Muscle of arm (tissue), 1 donor: ENCODE measurements at regions not wholly inside any gene's neighbourhood (a gene's known extent, or its start where the extent isn't known, plus 50 kb on each side); places are given as distances from the start of the nearest gene placed in this dataset.
"Not testable (repeated sequence)": the region's sequence is repeated elsewhere in the genome, so short reads cannot be mapped to it uniquely, and the experiment has no call there.

Experiments
- DNase-seq: peaks from one replicate; pipeline ENCODE4 v3.0.0-alpha.2; 2013

GRCh38 chr3:81186412-81186811 is 575.0 kb downstream of the GBE1 start:
- no peak for DNase-seq

GRCh38 chr3:81182086-81182875 is 579.2 kb downstream of the GBE1 start:
- not testable (repeated sequence) for DNase-seq

- DNase-seq = no peak
Observed at GRCh38 chr3:81173514-81173913, 587.9 kb downstream of the GBE1 start.

- DNase-seq = no peak
Observed at GRCh38 chr3:81170298-81170697, 591.1 kb downstream of the GBE1 start.

- no peak for DNase-seq
Observed at GRCh38 chr3:81164806-81165205, 596.6 kb downstream of the GBE1 start.

DNA sequence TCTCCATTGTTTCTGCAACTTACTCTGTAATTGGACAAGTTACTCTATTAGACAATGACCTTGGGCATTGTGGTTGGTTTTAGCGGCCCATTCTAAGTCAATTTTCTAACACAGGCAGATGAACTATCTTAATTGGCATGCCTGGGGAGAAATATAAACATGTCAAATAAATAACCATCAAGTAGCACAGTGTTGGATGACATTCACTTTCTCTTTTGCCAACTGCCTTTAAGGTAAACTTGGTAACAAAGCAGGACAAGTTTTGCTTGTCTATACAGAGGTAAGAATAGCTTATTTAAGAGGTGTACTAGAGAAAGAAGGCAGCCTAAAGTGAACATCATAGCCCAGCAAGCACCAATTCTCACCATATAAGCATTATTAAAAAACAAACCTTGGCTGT is 599.6 kb downstream of the GBE1 start:
- no peak for DNase-seq

- no peak for DNase-seq
Observed at GRCh38 chr3:81161100-81161499, 600.3 kb downstream of the GBE1 start.

GRCh38 chr3:81154611-81155143 is 606.8 kb downstream of the GBE1 start:
- DNase-seq = no peak

DNA sequence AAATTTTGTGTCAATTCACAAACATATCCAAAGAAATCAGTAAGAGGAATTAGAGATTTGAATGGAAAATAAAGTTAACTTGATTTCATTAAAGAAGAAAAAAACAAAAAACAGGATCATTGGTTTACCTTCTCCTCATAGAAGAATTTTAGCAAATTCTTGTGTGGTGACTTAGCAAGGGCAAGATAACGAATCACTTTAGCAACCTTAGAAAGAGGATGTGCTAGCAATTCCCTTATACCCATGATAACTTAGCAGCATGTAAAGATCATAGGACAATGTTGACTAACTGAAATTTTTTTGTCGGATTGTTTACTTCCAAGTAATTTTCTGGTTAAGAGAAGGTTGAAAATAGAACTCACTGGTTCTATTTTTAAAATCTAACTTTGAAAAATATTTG is 609.3 kb downstream of the GBE1 start:
- no peak for DNase-seq

DNA sequence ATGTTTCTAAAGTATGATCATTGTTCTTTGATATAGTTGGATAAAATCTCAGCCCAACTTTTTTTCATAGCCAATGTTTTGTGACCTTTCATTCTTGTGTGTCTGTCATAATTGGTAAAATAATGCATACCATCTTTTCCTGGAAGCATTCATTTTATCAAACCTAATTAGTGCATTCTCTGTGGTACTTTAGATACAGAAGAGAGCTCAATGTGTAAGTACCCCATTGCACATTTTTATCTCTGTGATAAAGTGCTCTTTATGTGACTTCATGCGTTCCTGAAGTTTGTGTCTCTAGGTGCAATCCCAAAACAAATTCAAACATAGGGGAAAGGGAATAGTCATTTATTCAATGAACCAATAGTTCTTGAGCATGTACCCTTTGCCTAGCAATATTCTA is 628.5 kb downstream of the GBE1 start:
- no peak for DNase-seq

- no peak for DNase-seq
Observed at GRCh38 chr3:81105789-81106488, 655.5 kb downstream of the GBE1 start.

- DNase-seq = no peak
Observed at GRCh38 chr3:81105206-81105605, 656.2 kb downstream of the GBE1 start.

DNA sequence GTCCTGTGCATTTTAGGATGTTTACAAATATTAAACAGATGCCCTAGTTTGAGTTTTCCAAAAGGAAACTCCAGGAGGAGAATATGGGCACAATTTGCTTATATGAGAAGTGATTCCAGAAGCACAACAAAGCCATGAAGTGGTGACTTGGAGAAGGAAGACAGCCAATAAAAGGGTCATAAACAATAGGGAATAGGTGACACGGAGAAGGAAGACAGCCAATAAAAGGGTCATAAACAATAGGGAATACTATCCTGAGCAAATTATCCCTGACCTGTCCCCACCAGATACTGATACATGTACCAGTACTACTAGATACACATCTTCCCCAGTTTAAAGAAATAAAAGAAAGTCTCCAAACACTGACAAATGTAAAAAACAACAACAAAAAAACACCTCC is 663.6 kb downstream of the GBE1 start:
- no peak for DNase-seq

DNA sequence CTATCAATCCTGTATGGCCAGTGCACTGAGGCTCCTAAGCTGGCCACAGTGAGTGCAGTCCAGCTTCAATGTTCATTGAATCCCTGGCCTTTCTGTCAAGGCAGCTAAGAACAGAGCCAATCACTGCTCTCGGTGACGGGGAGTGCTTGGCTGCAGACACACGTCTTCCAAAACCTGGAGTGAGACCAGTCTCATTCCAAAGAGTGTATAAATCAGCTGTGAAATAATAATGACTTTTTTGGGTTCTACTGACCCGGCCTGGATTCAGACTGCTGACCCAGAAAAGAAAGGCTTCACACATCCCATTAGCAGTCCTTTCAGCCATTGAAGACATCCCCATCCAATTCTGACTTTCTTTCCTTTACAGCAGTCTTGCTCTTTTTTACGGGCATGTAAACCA is 665.5 kb downstream of the GBE1 start:
- no peak for DNase-seq

DNA sequence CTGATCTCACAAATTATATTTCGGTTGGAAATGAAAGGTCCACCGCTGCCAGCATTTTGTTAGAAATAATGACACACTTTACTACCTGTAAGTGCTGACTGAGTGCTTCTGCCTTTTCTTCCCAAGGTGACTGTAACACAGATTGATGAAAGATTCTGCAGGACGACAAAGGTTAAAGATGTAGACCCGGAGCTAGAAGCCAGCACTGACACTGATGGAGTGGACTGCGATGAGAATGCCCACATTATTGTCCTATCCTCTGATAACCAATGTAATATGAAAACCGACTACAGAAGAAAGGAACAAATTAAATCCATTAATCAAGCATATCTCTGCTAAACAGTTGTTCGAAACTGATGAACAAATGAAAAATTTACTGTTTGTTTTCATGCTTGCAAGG is 666.5 kb downstream of the GBE1 start:
- DNase-seq = no peak

DNA sequence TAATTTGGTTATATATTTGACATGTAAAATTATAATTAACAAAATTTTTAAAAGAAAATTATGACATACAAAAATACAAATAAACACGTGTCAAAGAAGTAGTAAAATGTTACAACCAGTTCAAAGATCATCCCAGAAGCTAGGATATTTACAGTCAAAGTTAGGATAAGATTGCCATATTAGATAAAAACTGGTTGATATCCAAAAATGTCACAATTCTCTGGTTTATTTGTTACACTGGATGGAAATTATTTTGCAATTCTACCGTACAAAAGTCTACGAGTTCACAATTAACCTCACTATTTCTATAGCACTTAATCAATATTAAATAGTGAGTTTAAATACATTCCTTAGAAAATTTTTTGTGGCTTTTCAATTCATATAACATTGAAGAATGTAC is 673.8 kb downstream of the GBE1 start:
- no peak for DNase-seq

DNA sequence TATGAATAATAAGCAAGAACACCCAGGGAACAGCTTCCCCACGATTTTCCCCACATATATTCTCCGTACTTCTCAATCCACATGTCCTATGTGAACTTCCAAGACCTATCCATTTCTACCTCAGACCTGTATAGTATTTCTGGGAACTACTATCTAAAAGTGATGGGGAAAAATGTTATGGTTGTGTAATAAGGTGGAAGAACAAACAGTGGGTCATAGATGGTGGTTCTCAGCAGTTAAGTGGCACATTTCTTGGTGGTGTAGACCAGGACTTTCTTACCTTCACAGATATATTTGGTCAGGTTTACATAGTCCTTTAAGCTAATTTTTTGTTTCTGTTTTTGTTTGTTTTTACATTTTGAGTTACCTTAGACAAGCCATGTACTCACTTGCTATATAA is 675.1 kb downstream of the GBE1 start:
- DNase-seq = no peak

- DNase-seq = no peak
Observed at GRCh38 chr3:81080608-81081007, 680.8 kb downstream of the GBE1 start.

GRCh38 chr3:81072591-81072990 is 688.9 kb downstream of the GBE1 start:
- DNase-seq = no peak

- no peak for DNase-seq
Observed at GRCh38 chr3:81068546-81068945, 692.9 kb downstream of the GBE1 start.

DNA sequence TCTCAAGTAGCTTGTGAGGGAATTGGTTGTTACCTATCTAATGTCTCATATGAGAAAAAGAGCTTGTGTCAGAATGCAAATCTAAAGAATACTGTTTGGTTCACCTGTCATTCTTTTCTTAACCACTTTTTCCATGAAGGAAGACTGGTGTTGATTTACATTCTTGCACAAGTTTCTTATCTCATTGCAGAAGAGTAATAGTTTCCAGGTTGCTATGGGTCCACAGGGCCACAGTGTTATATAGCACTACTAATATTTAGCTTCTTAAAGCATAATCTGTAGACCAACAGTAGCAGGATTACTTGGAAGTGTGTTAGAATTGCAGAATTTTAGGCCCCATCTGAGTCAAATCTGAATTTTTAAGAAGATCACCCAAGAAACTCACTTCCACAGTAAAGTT is 697.5 kb downstream of the GBE1 start:
- no peak for DNase-seq

DNA sequence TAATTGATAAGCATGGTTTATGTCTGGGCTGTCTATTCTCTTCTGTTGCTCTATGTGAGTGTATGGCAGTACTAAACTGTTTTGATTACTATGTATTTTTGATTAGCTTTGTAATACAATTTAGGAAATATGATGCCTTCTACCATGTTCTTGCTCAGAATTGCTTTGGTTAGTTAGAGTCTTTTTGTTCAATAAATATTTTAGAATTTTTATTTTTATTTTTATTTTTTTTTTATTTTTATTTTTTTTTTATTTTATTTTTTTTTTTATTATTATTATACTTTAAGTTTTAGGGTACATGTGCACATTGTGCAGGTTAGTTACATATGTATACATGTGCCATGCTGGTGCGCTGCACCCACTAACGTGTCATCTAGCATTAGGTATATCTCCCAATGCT is 710.3 kb downstream of the GBE1 start:
- not testable (repeated sequence) for DNase-seq

- DNase-seq = no peak
Observed at GRCh38 chr3:81048058-81048665, 713.3 kb downstream of the GBE1 start.
